ENCODE measurements at regions not wholly inside any gene's neighbourhood (a gene's known extent, or its start where the extent isn't known, plus 50 kb on each side); places are given as distances from the start of the nearest gene placed in this dataset.

DNA sequence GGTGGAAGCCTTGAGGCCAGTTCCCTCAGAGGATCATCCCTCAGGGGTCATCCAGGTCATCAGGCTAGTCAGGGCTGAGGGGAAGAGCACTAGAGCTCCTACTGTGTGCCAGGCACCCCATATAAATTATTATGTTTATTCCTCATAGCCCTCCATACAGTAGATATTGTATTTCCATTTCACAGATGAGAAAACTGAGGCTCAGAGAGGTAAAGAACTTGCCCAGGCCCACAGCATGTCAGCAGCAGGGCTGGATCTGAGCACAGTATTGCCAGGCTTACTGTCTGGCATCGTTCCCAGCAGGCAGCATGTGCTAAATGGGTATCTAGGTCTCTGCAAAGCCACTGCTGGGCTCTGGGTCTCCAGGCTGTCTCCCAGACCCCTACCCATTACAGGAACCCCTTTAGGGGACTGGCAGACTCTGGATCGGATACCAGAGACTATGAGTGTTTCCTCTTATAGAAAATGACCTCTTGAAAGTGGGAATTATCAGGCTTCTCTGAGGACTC, 153.3 kb downstream of the PTPRU start:
- Histone ChIP-seq H3K27ac (ENCODE audit: low read depth, low read length) (no peak overlapping the region), H3K9ac (ENCODE audit: low read length) (no peak overlapping the region), H3K4me2 (ENCODE audit: low read length) (no peak overlapping the region), H3K9me2 (ENCODE audit: insufficient read depth) (no peaks in the 10 kb centered on the region), H3K9me3 (ENCODE audit: control insufficient read depth in 1 of 2, insufficient read depth in 1 of 2, low read depth in 1 of 2, low read length in 2 of 2) (no peaks in the 10 kb centered on the region), H3K4me3 (replicated peaks in 1 of 2; ENCODE audit: low read depth in 1 of 2, low read length in 2 of 2) (no peak overlapping the region), H3K27me3 (ENCODE audit: insufficient read depth, low read length) (peaks cover 6% of the 10 kb centered on the region; the same call in 1 of the 2 replicates), H3K79me2 (ENCODE audit: insufficient read depth, low read length) (no peaks in the 10 kb centered on the region), H3K4me1 (ENCODE audit: control insufficient read depth in 1 of 2, insufficient read depth in 2 of 2, low read length in 2 of 2) (no peaks in the 10 kb centered on the region), H4K20me1 (ENCODE audit: insufficient read depth) (no peaks in the 10 kb centered on the region), H2AFZ (ENCODE audit: low read depth, low read length, poor library complexity, severe bottlenecking) (no peak overlapping the region), H3K36me3 (ENCODE audit: control insufficient read depth in 1 of 2, insufficient read depth in 2 of 2, low read length in 2 of 2) (no peaks in the 10 kb centered on the region)
- no TSS peak for BruUV-seq (replicated peaks)
- POLR2A ChIA-PET: no interaction called here
- ATAC-seq: no peak
- no peak for DNase-seq (ENCODE audit: low read depth, low spot score)
- CTCF ChIA-PET: no interaction called here
- RAD21 ChIA-PET (ENCODE audit: low non-redundant PET in 1 of 2, low total read pairs in 2 of 2, uncharacterized antibody in 2 of 2, unreplicated experiment in 2 of 2): no interaction called here
- TF ChIP-seq TCF7L2 (IDR thresholded peaks at IDR 0.05; ENCODE audit: borderline replicate concordance, extremely low read depth, insufficient read depth, insufficient read length) (no peak), CEBPB (IDR thresholded peaks at IDR 0.05; ENCODE audit: low read depth) (no peak)
- intact Hi-C loops (cut with micrococcal nuclease): no loop called here

DNA sequence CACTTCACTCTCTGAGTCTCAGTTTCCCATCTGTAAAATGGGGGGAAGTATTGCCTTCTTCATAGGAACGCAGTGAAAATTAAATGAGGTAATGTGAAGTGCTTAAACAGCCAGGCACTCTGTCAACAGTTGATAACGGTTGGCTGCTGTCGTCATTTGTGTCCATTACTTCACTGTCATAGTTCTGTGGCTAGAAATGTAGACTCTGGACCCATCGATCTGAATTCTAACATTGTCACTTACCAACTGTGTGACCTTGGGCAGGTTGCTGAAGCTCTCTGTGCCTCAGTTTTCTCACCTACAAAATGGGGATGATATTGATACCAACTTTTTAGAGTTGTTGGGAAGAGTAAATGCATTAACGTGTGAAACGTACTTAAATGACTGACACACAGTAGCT, 152.6 kb downstream of the PTPRU start:
- ChIA-PET RAD21 (ENCODE audit: low non-redundant PET in 1 of 2, low total read pairs in 2 of 2, uncharacterized antibody in 2 of 2, unreplicated experiment in 2 of 2) (no interaction called here), CTCF (no interaction called here), POLR2A (no interaction called here)
- H3K79me2 ChIP-seq (ENCODE audit: insufficient read depth, low read length): no peaks in the 10 kb centered on the region
- no peaks in the 10 kb centered on the region for H3K9me2 ChIP-seq (ENCODE audit: insufficient read depth)
- H3K27ac ChIP-seq (ENCODE audit: low read depth, low read length): no peak overlapping the region
- no peaks in the 10 kb centered on the region for H3K9me3 ChIP-seq (ENCODE audit: control insufficient read depth in 1 of 2, insufficient read depth in 1 of 2, low read depth in 1 of 2, low read length in 2 of 2)
- no peaks in the 10 kb centered on the region for H3K36me3 ChIP-seq (ENCODE audit: control insufficient read depth in 1 of 2, insufficient read depth in 2 of 2, low read length in 2 of 2)
- ATAC-seq (no peak), DNase-seq (ENCODE audit: low read depth, low spot score) (no peak)
- no peaks in the 10 kb centered on the region for H4K20me1 ChIP-seq (ENCODE audit: insufficient read depth)
- H3K9ac ChIP-seq (ENCODE audit: low read length): no peak overlapping the region
- H3K4me2 ChIP-seq (ENCODE audit: low read length): no peak overlapping the region
- H2AFZ ChIP-seq (ENCODE audit: low read depth, low read length, poor library complexity, severe bottlenecking): no peak overlapping the region
- H3K4me1 ChIP-seq (ENCODE audit: control insufficient read depth in 1 of 2, insufficient read depth in 2 of 2, low read length in 2 of 2): peaks cover 0 to 2% of the 10 kb centered on the region in 2 experiments; a peak in 1 of 4 replicates
- BruUV-seq (replicated peaks): no TSS peak
- H3K27me3 ChIP-seq (ENCODE audit: insufficient read depth, low read length): peaks cover 6% of the 10 kb centered on the region; the same call in 1 of the 2 replicates
- H3K4me3 ChIP-seq (replicated peaks in 1 of 2; ENCODE audit: low read depth in 1 of 2, low read length in 2 of 2): no peak overlapping the region
- intact Hi-C loops (cut with micrococcal nuclease): no loop called here
- no peak for TF ChIP-seq CEBPB (IDR thresholded peaks at IDR 0.05; ENCODE audit: low read depth)
- TF ChIP-seq, protein P1, sequence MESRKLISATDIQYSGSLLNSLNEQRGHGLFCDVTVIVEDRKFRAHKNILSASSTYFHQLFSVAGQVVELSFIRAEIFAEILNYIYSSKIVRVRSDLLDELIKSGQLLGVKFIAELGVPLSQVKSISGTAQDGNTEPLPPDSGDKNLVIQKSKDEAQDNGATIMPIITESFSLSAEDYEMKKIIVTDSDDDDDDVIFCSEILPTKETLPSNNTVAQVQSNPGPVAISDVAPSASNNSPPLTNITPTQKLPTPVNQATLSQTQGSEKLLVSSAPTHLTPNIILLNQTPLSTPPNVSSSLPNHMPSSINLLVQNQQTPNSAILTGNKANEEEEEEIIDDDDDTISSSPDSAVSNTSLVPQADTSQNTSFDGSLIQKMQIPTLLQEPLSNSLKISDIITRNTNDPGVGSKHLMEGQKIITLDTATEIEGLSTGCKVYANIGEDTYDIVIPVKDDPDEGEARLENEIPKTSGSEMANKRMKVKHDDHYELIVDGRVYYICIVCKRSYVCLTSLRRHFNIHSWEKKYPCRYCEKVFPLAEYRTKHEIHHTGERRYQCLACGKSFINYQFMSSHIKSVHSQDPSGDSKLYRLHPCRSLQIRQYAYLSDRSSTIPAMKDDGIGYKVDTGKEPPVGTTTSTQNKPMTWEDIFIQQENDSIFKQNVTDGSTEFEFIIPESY (IDR thresholded peaks at IDR 0.05; ENCODE audit: extremely low read depth, insufficient replicate concordance, low read length): no peak
- TF ChIP-seq YY1 (IDR thresholded peaks at IDR 0.05; ENCODE audit: extremely low read depth, insufficient replicate concordance, low read depth, low read length): no peak
- no peak for TF ChIP-seq POLR2AphosphoS5 (IDR thresholded peaks at IDR 0.05; ENCODE audit: low read depth, low read length)
- TF ChIP-seq SRF (IDR thresholded peaks at IDR 0.05; ENCODE audit: low read depth): no peak
- TF ChIP-seq ZNF274 (IDR thresholded peaks at IDR 0.05; ENCODE audit: low read depth, low read length): no peak
- no peak for TF ChIP-seq CBX3 (IDR thresholded peaks at IDR 0.05; ENCODE audit: low read depth)
- no peak for TF ChIP-seq FOSL1 (IDR thresholded peaks at IDR 0.05; ENCODE audit: low read depth)
- no peak for TF ChIP-seq TCF7L2 (IDR thresholded peaks at IDR 0.05; ENCODE audit: borderline replicate concordance, extremely low read depth, insufficient read depth, insufficient read length)
- TF ChIP-seq, protein P2, sequence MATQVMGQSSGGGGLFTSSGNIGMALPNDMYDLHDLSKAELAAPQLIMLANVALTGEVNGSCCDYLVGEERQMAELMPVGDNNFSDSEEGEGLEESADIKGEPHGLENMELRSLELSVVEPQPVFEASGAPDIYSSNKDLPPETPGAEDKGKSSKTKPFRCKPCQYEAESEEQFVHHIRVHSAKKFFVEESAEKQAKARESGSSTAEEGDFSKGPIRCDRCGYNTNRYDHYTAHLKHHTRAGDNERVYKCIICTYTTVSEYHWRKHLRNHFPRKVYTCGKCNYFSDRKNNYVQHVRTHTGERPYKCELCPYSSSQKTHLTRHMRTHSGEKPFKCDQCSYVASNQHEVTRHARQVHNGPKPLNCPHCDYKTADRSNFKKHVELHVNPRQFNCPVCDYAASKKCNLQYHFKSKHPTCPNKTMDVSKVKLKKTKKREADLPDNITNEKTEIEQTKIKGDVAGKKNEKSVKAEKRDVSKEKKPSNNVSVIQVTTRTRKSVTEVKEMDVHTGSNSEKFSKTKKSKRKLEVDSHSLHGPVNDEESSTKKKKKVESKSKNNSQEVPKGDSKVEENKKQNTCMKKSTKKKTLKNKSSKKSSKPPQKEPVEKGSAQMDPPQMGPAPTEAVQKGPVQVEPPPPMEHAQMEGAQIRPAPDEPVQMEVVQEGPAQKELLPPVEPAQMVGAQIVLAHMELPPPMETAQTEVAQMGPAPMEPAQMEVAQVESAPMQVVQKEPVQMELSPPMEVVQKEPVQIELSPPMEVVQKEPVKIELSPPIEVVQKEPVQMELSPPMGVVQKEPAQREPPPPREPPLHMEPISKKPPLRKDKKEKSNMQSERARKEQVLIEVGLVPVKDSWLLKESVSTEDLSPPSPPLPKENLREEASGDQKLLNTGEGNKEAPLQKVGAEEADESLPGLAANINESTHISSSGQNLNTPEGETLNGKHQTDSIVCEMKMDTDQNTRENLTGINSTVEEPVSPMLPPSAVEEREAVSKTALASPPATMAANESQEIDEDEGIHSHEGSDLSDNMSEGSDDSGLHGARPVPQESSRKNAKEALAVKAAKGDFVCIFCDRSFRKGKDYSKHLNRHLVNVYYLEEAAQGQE (IDR thresholded peaks at IDR 0.05; ENCODE audit: low read depth): no peak
- TF ChIP-seq, protein P3, sequence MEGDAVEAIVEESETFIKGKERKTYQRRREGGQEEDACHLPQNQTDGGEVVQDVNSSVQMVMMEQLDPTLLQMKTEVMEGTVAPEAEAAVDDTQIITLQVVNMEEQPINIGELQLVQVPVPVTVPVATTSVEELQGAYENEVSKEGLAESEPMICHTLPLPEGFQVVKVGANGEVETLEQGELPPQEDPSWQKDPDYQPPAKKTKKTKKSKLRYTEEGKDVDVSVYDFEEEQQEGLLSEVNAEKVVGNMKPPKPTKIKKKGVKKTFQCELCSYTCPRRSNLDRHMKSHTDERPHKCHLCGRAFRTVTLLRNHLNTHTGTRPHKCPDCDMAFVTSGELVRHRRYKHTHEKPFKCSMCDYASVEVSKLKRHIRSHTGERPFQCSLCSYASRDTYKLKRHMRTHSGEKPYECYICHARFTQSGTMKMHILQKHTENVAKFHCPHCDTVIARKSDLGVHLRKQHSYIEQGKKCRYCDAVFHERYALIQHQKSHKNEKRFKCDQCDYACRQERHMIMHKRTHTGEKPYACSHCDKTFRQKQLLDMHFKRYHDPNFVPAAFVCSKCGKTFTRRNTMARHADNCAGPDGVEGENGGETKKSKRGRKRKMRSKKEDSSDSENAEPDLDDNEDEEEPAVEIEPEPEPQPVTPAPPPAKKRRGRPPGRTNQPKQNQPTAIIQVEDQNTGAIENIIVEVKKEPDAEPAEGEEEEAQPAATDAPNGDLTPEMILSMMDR (IDR thresholded peaks at IDR 0.05 in 2 of 3, conservative IDR thresholded peaks at IDR 0.05 in 1 of 3; ENCODE audit: borderline replicate concordance in 1 of 3, insufficient read depth in 1 of 3, low read depth in 2 of 3, low read length in 2 of 3): no peak

Measured in HCT116 (cell line).